ENCODE measurements at regions not wholly inside any gene's neighbourhood (a gene's known extent, or its start where the extent isn't known, plus 50 kb on each side); places are given as distances from the start of the nearest gene placed in this dataset.

DNA sequence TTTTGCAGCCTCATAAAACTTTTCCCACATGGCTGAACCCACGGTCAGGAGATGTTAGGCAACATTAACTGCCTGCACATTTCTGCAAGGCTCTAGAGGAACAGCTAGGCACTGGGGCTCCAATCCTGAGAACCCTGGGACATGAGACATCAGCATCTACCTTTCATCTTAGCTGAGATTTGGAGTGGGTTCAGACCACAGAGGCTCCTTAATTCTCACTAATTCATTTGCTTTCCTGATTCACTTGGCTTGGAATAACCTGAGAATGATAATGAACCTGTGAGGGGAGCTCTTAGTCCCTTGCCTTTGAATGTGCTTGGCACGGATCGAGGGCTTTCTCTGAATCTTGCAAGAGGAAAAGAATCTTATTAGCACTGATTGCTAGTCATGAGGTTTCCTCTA, 266.2 kb downstream of the FIGN start:
- TF ChIP-seq EZH2 (IDR thresholded peaks at IDR 0.05; ENCODE audit: borderline replicate concordance, insufficient read depth, low read length, poor library complexity, severe bottlenecking) (no peak), POLR2AphosphoS5 (IDR thresholded peaks at IDR 0.05) (no peak), EP300 (conservative IDR thresholded peaks at IDR 0.05; ENCODE audit: poor library complexity, severe bottlenecking) (no peak), TAF1 (IDR thresholded peaks at IDR 0.05; ENCODE audit: low read depth) (no peak), RAD21 (conservative IDR thresholded peaks at IDR 0.05) (no peak), MXI1 (conservative IDR thresholded peaks at IDR 0.05; ENCODE audit: poor library complexity, severe bottlenecking) (no peak), SMC3 (conservative IDR thresholded peaks at IDR 0.05; ENCODE audit: poor library complexity) (no peak)
- TF ChIP-seq, protein P1, sequence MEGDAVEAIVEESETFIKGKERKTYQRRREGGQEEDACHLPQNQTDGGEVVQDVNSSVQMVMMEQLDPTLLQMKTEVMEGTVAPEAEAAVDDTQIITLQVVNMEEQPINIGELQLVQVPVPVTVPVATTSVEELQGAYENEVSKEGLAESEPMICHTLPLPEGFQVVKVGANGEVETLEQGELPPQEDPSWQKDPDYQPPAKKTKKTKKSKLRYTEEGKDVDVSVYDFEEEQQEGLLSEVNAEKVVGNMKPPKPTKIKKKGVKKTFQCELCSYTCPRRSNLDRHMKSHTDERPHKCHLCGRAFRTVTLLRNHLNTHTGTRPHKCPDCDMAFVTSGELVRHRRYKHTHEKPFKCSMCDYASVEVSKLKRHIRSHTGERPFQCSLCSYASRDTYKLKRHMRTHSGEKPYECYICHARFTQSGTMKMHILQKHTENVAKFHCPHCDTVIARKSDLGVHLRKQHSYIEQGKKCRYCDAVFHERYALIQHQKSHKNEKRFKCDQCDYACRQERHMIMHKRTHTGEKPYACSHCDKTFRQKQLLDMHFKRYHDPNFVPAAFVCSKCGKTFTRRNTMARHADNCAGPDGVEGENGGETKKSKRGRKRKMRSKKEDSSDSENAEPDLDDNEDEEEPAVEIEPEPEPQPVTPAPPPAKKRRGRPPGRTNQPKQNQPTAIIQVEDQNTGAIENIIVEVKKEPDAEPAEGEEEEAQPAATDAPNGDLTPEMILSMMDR (IDR thresholded peaks at IDR 0.05; ENCODE audit: poor library complexity, severe bottlenecking): no peak
- TF ChIP-seq, protein P2, sequence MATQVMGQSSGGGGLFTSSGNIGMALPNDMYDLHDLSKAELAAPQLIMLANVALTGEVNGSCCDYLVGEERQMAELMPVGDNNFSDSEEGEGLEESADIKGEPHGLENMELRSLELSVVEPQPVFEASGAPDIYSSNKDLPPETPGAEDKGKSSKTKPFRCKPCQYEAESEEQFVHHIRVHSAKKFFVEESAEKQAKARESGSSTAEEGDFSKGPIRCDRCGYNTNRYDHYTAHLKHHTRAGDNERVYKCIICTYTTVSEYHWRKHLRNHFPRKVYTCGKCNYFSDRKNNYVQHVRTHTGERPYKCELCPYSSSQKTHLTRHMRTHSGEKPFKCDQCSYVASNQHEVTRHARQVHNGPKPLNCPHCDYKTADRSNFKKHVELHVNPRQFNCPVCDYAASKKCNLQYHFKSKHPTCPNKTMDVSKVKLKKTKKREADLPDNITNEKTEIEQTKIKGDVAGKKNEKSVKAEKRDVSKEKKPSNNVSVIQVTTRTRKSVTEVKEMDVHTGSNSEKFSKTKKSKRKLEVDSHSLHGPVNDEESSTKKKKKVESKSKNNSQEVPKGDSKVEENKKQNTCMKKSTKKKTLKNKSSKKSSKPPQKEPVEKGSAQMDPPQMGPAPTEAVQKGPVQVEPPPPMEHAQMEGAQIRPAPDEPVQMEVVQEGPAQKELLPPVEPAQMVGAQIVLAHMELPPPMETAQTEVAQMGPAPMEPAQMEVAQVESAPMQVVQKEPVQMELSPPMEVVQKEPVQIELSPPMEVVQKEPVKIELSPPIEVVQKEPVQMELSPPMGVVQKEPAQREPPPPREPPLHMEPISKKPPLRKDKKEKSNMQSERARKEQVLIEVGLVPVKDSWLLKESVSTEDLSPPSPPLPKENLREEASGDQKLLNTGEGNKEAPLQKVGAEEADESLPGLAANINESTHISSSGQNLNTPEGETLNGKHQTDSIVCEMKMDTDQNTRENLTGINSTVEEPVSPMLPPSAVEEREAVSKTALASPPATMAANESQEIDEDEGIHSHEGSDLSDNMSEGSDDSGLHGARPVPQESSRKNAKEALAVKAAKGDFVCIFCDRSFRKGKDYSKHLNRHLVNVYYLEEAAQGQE (IDR thresholded peaks at IDR 0.05; ENCODE audit: borderline replicate concordance): no peak
